Kidney glomerular epithelial cell (primary cell): ENCODE measurements at regions not wholly inside any gene's neighbourhood (a gene's known extent, or its start where the extent isn't known, plus 50 kb on each side); places are given as distances from the start of the nearest gene placed in this dataset.
A peak's percentile ranks its signal among the peaks of the same experiment; 100 is the strongest.

Experiments used
- DNase-seq: peaks from one replicate; lab custom pipeline; 2025; lab: John Stamatoyannopoulos, UW

- no peak for DNase-seq
These were observed 205.1 kb upstream of the CHD1 start for GRCh38 chr5:99133921-99134320.

- peak; percentile 11 for DNase-seq
These were observed 201.1 kb upstream of the CHD1 start for GRCh38 chr5:99129768-99130501.

- DNase-seq, result no peak
These were observed 194.2 kb upstream of the CHD1 start for GRCh38 chr5:99122976-99123375.

- no peak for DNase-seq
These were observed 190.5 kb upstream of the CHD1 start for GRCh38 chr5:99119326-99119725.

- no peak for DNase-seq
These were observed 187.7 kb upstream of the CHD1 start for GRCh38 chr5:99116526-99116925.

- no peak for DNase-seq
These were observed 181.1 kb upstream of the CHD1 start for GRCh38 chr5:99109894-99110293.

- DNase-seq, result no peak
These were observed 176.4 kb upstream of the CHD1 start for GRCh38 chr5:99105216-99105615.

GRCh38 chr5:99104538-99105132, 175.8 kb upstream of the CHD1 start:
- DNase-seq, result peak; percentile 10

- no peak for DNase-seq
These were observed 173.4 kb upstream of the CHD1 start for GRCh38 chr5:99102073-99102697.

- DNase-seq, result no peak
These were observed 170.9 kb upstream of the CHD1 start for GRCh38 chr5:99099691-99100090.

- DNase-seq, result no peak
These were observed 161.2 kb upstream of the CHD1 start for GRCh38 chr5:99089822-99090549.

GRCh38 chr5:99088309-99088708, 159.5 kb upstream of the CHD1 start:
- DNase-seq, result no peak

- no peak for DNase-seq
These were observed 154.4 kb upstream of the CHD1 start for GRCh38 chr5:99083197-99083596.

- no peak for DNase-seq
These were observed 152.9 kb upstream of the CHD1 start for GRCh38 chr5:99081711-99082110.

- DNase-seq, result no peak
These were observed 148.2 kb upstream of the CHD1 start for GRCh38 chr5:99076723-99077640.

GRCh38 chr5:99072846-99073245, 144.0 kb upstream of the CHD1 start:
- DNase-seq, result no peak

- DNase-seq, result no peak
These were observed 142.0 kb upstream of the CHD1 start for GRCh38 chr5:99070822-99071221.

- DNase-seq, result no peak
These were observed 141.6 kb upstream of the CHD1 start for GRCh38 chr5:99070362-99070761.

- no peak for DNase-seq
These were observed 140.3 kb upstream of the CHD1 start for GRCh38 chr5:99068944-99069650.

GRCh38 chr5:99063737-99064136, 134.9 kb upstream of the CHD1 start:
- DNase-seq, result no peak

- peak; percentile 50 for DNase-seq
These were observed 132.9 kb upstream of the CHD1 start for GRCh38 chr5:99061711-99062110.
